ENCODE measurements at regions not wholly inside any gene's neighbourhood (a gene's known extent, or its start where the extent isn't known, plus 50 kb on each side); places are given as distances from the start of the nearest gene placed in this dataset.

GRCh38 chr3:102750322-102750721 is 315.5 kb downstream of the ZPLD1 start:
- TF ChIP-seq CBX3 (IDR thresholded peaks at IDR 0.05; ENCODE audit: borderline replicate concordance, low read depth) (no peak), GATAD2B (conservative IDR thresholded peaks at IDR 0.05; ENCODE audit: low read depth) (no peak), POLR2A (IDR thresholded peaks at IDR 0.05; ENCODE audit: low read depth, low read length) (no peak), CTCF (IDR thresholded peaks at IDR 0.05 in 2 of 3, conservative IDR thresholded peaks at IDR 0.05 in 1 of 3; ENCODE audit: control insufficient read depth in 2 of 3, extremely low read depth in 1 of 3, insufficient read depth in 1 of 3, low read depth in 3 of 3, low read length in 3 of 3) (no peak), ZBTB11 (CRISPR knock-in tag; IDR thresholded peaks at IDR 0.05) (no peak), MAX (IDR thresholded peaks at IDR 0.05; ENCODE audit: low read depth, low read length) (no peak), USF1 (IDR thresholded peaks at IDR 0.05; ENCODE audit: borderline replicate concordance, extremely low read length, insufficient read depth, low read depth, low read length) (no peak), MYC (IDR thresholded peaks at IDR 0.05; ENCODE audit: insufficient read depth, insufficient read length, insufficient replicate concordance, low read length, severe bottlenecking) (no peak), BRCA1 (IDR thresholded peaks at IDR 0.05; ENCODE audit: low read depth, low read length) (no peak), ASH2L (IDR thresholded peaks at IDR 0.05; ENCODE audit: borderline replicate concordance, low read depth) (no peak), POLR2AphosphoS5 (IDR thresholded peaks at IDR 0.05; ENCODE audit: low read length) (no peak), SUZ12 (IDR thresholded peaks at IDR 0.05; ENCODE audit: unreplicated experiment) (no peak), ZNF274 (IDR thresholded peaks at IDR 0.05; ENCODE audit: insufficient read depth, insufficient read length) (no peak)
